GM23248 (cell line): ENCODE measurements at regions not wholly inside any gene's neighbourhood (a gene's known extent, or its start where the extent isn't known, plus 50 kb on each side); places are given as distances from the start of the nearest gene placed in this dataset.

Experiments
- EZH2 ChIP-seq: fragments of 200-600 bp; sonication (generic); IDR thresholded peaks from 2 replicates; pipeline ENCODE4 v1.6.1; 2018; ENCODE audit warnings: antibody characterized with exemption, mild to moderate bottlenecking; ENCODE audit not compliant: insufficient read depth, poor library complexity, severe bottlenecking
- EZH2phosphoT487 ChIP-seq: fragments of 200-600 bp; sonication (generic); IDR thresholded peaks from 2 replicates; pipeline ENCODE4 v1.6.1; 2018; ENCODE audit warnings: antibody characterized with exemption, moderate library complexity, mild to moderate bottlenecking, low read depth; ENCODE audit not compliant: insufficient read depth

DNA sequence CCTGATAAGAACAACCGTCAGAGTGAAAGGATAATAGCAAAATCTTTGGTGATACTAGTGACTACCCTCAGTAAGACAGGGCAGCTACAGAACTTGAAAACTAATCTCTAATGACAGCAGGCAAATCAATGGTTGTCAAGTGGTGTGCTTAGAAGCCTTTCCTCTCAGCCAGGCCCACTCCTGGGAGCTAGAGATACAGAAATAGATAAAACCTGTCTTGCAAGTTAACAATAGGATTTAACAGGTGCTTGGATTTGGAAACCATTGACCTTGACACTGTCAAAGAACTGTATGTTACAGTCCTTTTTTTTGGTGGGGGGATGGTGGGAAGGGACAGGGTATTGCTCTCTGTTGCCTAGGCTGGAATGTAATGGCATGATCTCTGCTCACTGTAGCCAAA is 118.6 kb downstream of the BASP1 start:
- no peak for TF ChIP-seq EZH2
- TF ChIP-seq EZH2phosphoT487: no peak
